H9 (cell line): ENCODE measurements at regions not wholly inside any gene's neighbourhood (a gene's known extent, or its start where the extent isn't known, plus 50 kb on each side); places are given as distances from the start of the nearest gene placed in this dataset.

ENCODE experiments used
- DNase-seq: peaks from one replicate; pipeline ENCODE4 v3.0.0-alpha.2; 2017
- H2AFZ ChIP-seq: one replicate; pipeline ENCODE4 v1.6.1; 2013; ENCODE audit warnings: mild to moderate bottlenecking, low read length, control low read depth, moderate library complexity
- H2AK5ac ChIP-seq: 2 replicates; pipeline ENCODE4 v1.6.1; 2013; ENCODE audit warnings: low read length, control low read depth, mixed read lengths; ENCODE audit not compliant: insufficient read length
- H2BK120ac ChIP-seq: one replicate; pipeline ENCODE4 v1.6.1; 2013; ENCODE audit warnings: low read depth, mild to moderate bottlenecking, low read length, control low read depth, inconsistent platforms; ENCODE audit not compliant: poor library complexity, severe bottlenecking
- H2BK12ac ChIP-seq: 2 replicates; pipeline ENCODE4 v1.6.1; 2013; ENCODE audit warnings: low read length, control low read depth, mixed read lengths, low read depth; ENCODE audit not compliant: insufficient read length
- H2BK15ac ChIP-seq: 2 replicates; pipeline ENCODE4 v1.6.1; 2013; ENCODE audit warnings: low read depth, low read length, control low read depth
- H2BK20ac ChIP-seq: one replicate; pipeline ENCODE4 v1.6.1; 2013; ENCODE audit warnings: low read depth, mild to moderate bottlenecking, low read length, control low read depth, inconsistent platforms; ENCODE audit not compliant: poor library complexity, severe bottlenecking
- H2BK5ac ChIP-seq: 2 replicates; pipeline ENCODE4 v1.6.1; 2013; ENCODE audit warnings: low read length, control low read depth, mixed read lengths; ENCODE audit not compliant: insufficient read length
- H3K14ac ChIP-seq: 2 replicates; pipeline ENCODE4 v1.6.1; 2013; ENCODE audit warnings: low read length, control low read depth; ENCODE audit not compliant: insufficient read depth
- H3K18ac ChIP-seq: 2 replicates; pipeline ENCODE4 v1.6.1; 2013; ENCODE audit warnings: low read depth, mild to moderate bottlenecking, mixed read lengths, low read length, control low read depth; ENCODE audit not compliant: insufficient read length
- H3K23ac ChIP-seq: 2 replicates; pipeline ENCODE4 v1.6.1; 2013; ENCODE audit warnings: low read length, control low read depth, mixed read lengths, low read depth; ENCODE audit not compliant: insufficient read length
- H3K23me2 ChIP-seq: 2 replicates; pipeline ENCODE4 v1.6.1; 2013; ENCODE audit warnings: low read depth, mild to moderate bottlenecking, mixed read lengths, low read length, control low read depth; ENCODE audit not compliant: insufficient read length, poor library complexity, severe bottlenecking
- H3K27ac ChIP-seq: 2 replicates; pipeline ENCODE4 v1.5.1; 2013; ENCODE audit warnings: low read length, control low read depth, mixed read lengths, low read depth; ENCODE audit not compliant: insufficient read length
- H3K27me3 ChIP-seq: 2 replicates; pipeline ENCODE4 v1.6.1; 2013; ENCODE audit warnings: low read length, control low read depth, inconsistent platforms; ENCODE audit not compliant: insufficient read depth
- H3K4ac ChIP-seq: 2 replicates; pipeline ENCODE4 v1.6.1; 2013; ENCODE audit warnings: low read depth, mild to moderate bottlenecking, control low read depth, inconsistent platforms, low read length, moderate library complexity
- H3K4me1 ChIP-seq: 2 replicates; pipeline ENCODE4 v1.6.1; 2013; ENCODE audit warnings: low read length, control low read depth, inconsistent platforms; ENCODE audit not compliant: insufficient read depth
- H3K4me2 ChIP-seq: 2 replicates; pipeline ENCODE4 v1.6.1; 2013; ENCODE audit warnings: low read length, control low read depth, mixed read lengths; ENCODE audit not compliant: insufficient read length, insufficient read depth
- H3K56ac ChIP-seq: 2 replicates; pipeline ENCODE4 v1.6.1; 2013; ENCODE audit warnings: low read depth, mild to moderate bottlenecking, mixed read lengths, low read length, control low read depth; ENCODE audit not compliant: insufficient read length
- H3K79me1 ChIP-seq: 2 replicates; pipeline ENCODE4 v1.6.1; 2013; ENCODE audit warnings: low read depth, mild to moderate bottlenecking, moderate library complexity, low read length, control low read depth, inconsistent platforms; ENCODE audit not compliant: insufficient read depth, poor library complexity, severe bottlenecking
- H3K79me2 ChIP-seq: 2 replicates; pipeline ENCODE4 v1.6.1; 2013; ENCODE audit warnings: low read length, control low read depth, inconsistent platforms; ENCODE audit not compliant: insufficient read depth
- H3K9ac ChIP-seq: 2 replicates; pipeline ENCODE4 v1.6.1; 2013; ENCODE audit warnings: low read length, control low read depth, mixed read lengths; ENCODE audit not compliant: insufficient read length; ENCODE audit errors: extremely low read depth
- H3K9me3 ChIP-seq: one replicate; pipeline ENCODE4 v1.6.1; 2013; ENCODE audit warnings: low read depth, low read length, inconsistent platforms; ENCODE audit not compliant: control insufficient read depth
- H3T11ph ChIP-seq: one replicate; pipeline ENCODE4 v1.6.1; 2013; ENCODE audit warnings: mild to moderate bottlenecking, low read length, control low read depth, inconsistent platforms
- H4K20me1 ChIP-seq: one replicate; pipeline ENCODE4 v1.6.1; 2013; ENCODE audit not compliant: control insufficient read depth, insufficient read length, insufficient read depth
- H4K5ac ChIP-seq: 2 replicates; pipeline ENCODE4 v1.6.1; 2013; ENCODE audit warnings: low read depth, mild to moderate bottlenecking, mixed read lengths, low read length, control low read depth; ENCODE audit not compliant: insufficient read length
- H4K8ac ChIP-seq: replicated peaks from 2 replicates; pipeline ENCODE4 v1.6.1; 2013; ENCODE audit warnings: low read length, control low read depth, mixed read lengths, low read depth; ENCODE audit not compliant: insufficient read length
- H4K91ac ChIP-seq: 2 replicates; pipeline ENCODE4 v1.6.1; 2013; ENCODE audit warnings: low read depth, mild to moderate bottlenecking, moderate library complexity, mixed read lengths, low read length, control low read depth; ENCODE audit not compliant: insufficient read length
- H3K27ac Mint-ChIP-seq, 3 experiments: 2 replicates in 2 of 3; 3 replicates in 1 of 3; pipeline ENCODE4 v1.8.0; 2020 to 2021; ENCODE audit warnings: mixed read lengths in 3 of 3, mild to moderate bottlenecking in 1 of 3, moderate library complexity in 1 of 3
- H3K27me3 Mint-ChIP-seq: 2 replicates; pipeline ENCODE4 v1.8.0; 2021; ENCODE audit warnings: low read depth, mild to moderate bottlenecking, moderate library complexity, mixed read lengths
- H3K36me3 Mint-ChIP-seq, 3 experiments: 2 replicates in 2 of 3; 3 replicates in 1 of 3; pipeline ENCODE4 v1.8.0; 2020 to 2021; ENCODE audit warnings: low read depth in 3 of 3, mixed read lengths in 3 of 3; ENCODE audit not compliant: insufficient read depth in 1 of 3
- H3K4me1 Mint-ChIP-seq, 2 experiments: 2 replicates each; pipeline ENCODE4 v1.8.0; 2020; ENCODE audit warnings: mixed read lengths in 2 of 2
- H3K4me3 Mint-ChIP-seq, 2 experiments: 2 replicates in 1 of 2; 3 replicates in 1 of 2; pipeline ENCODE4 v1.8.0; 2020 to 2021; ENCODE audit warnings: mild to moderate bottlenecking in 2 of 2, mixed read lengths in 2 of 2, moderate library complexity in 1 of 2
- H3K9me3 Mint-ChIP-seq, 2 experiments: 2 replicates in 1 of 2; 3 replicates in 1 of 2; pipeline ENCODE4 v1.8.0; 2020; ENCODE audit warnings: mild to moderate bottlenecking in 2 of 2, mixed read lengths in 2 of 2, moderate library complexity in 1 of 2
- CTCF ChIP-seq: fragments of 200-600 bp; sonication (generic); conservative IDR thresholded peaks from 3 replicates; pipeline ENCODE4 v1.8.0; 2021; ENCODE audit warnings: antibody characterized with exemption, mild to moderate bottlenecking
- WGBS: extraction: QIAGEN DNeasy Blood & Tissue Kit; methylation state at CpG from one replicate; pipeline ENCODE4 v1.1.7; 2013; ENCODE audit warnings: missing lambda C conversion rate, low lambda C conversion rate, mixed read lengths; ENCODE audit not compliant: insufficient read length; ENCODE audit errors: extremely low coverage; 5-methylcytosine and 5-hydroxymethylcytosine counted together

- Mint-ChIP-seq H3K27ac (peak overlapping the region in 1 of 3 experiments; percentile 74; a peak in 1 of 7 replicates), H3K27me3 (peaks cover 21% of the 10 kb centered on the region), H3K4me3 (no peak overlapping the region), H3K36me3 (no peaks in the 10 kb centered on the region), H3K4me1 (no peaks in the 10 kb centered on the region), H3K9me3 (peaks cover 0 to 3% of the 10 kb centered on the region in 2 experiments; a peak in 2 of 5 replicates)
- no peak overlapping the region for H3T11ph ChIP-seq
- H2BK5ac ChIP-seq, result no peak overlapping the region
- H4K91ac ChIP-seq, result no peak overlapping the region
- H2BK12ac ChIP-seq, result no peak overlapping the region
- no peak overlapping the region for H2AFZ ChIP-seq
- H3K56ac ChIP-seq, result no peak overlapping the region
- no peaks in the 10 kb centered on the region for H3K4me1 ChIP-seq
- H4K5ac ChIP-seq, result no peak overlapping the region
- no peaks in the 10 kb centered on the region for H3K27me3 ChIP-seq
- WGBS, result no CpG with 5 or more reads among the region's 12 CpGs
- H3K79me2 ChIP-seq, result no peaks in the 10 kb centered on the region
- H2BK120ac ChIP-seq, result no peak overlapping the region
- no peak overlapping the region for H2BK20ac ChIP-seq
- no peak overlapping the region for H3K23ac ChIP-seq
- H2AK5ac ChIP-seq, result no peak overlapping the region
- no peaks in the 10 kb centered on the region for H3K23me2 ChIP-seq
- H3K9me3 ChIP-seq, result no peaks in the 10 kb centered on the region
- no peak overlapping the region for H3K18ac ChIP-seq
- H3K14ac ChIP-seq, result no peak overlapping the region
- no peak overlapping the region for H2BK15ac ChIP-seq
- H3K4ac ChIP-seq, result no peak overlapping the region
- H4K20me1 ChIP-seq, result no peaks in the 10 kb centered on the region
- TF ChIP-seq CTCF, result no peak
- no peak for DNase-seq
- H3K79me1 ChIP-seq, result no peaks in the 10 kb centered on the region
- H3K4me2 ChIP-seq, result no peak overlapping the region
- H3K27ac ChIP-seq, result no peak overlapping the region
- H3K9ac ChIP-seq, result no peak overlapping the region
- H4K8ac ChIP-seq, result no peak overlapping the region
These were observed 144.2 kb upstream of the HDAC4 start for GRCh38 chr2:239544918-239545465.
